ENCODE measurements at regions not wholly inside any gene's neighbourhood (a gene's known extent, or its start where the extent isn't known, plus 50 kb on each side); places are given as distances from the start of the nearest gene placed in this dataset.

- TF ChIP-seq CTBP2 (IDR thresholded peaks at IDR 0.05; ENCODE audit: borderline replicate concordance, insufficient read depth, insufficient read length, low read length), result no peak
- no peak for TF ChIP-seq EZH2 (IDR thresholded peaks at IDR 0.05; ENCODE audit: low read depth, low read length, severe bottlenecking)
- no peak for TF ChIP-seq BACH1 (IDR thresholded peaks at IDR 0.05; ENCODE audit: low read length)
- no peak for TF ChIP-seq CBX5 (IDR thresholded peaks at IDR 0.05; ENCODE audit: low read depth, low read length)
- TF ChIP-seq ATF3 (IDR thresholded peaks at IDR 0.05; ENCODE audit: insufficient read depth, low read depth, low read length), result no peak
Measured at GRCh38 chr14:22174412-22175277, 414.4 kb downstream of the DAD1 start (continued).
